ENCODE measurements at regions not wholly inside any gene's neighbourhood (a gene's known extent, or its start where the extent isn't known, plus 50 kb on each side); places are given as distances from the start of the nearest gene placed in this dataset.

DNA sequence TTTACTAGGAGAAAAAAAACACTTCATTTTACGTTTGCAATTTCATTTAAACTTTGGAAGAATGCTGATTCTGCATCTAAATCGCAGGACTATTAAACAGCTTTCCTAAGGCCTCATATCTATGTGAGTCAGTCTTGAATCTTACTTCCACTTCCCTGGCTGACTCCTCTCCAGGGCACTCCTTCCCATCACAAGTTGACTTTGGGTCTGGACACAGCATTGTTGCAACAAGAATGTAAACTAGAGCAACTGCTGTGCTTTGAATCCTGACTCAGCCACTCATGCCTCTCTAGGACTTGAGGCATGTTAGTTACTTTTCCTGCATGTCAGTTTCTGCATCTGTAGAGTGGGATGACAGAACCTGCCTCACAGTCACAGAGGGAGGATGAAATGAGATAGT, 413.8 kb downstream of the FAT4 start:
- TF ChIP-seq, protein P1, sequence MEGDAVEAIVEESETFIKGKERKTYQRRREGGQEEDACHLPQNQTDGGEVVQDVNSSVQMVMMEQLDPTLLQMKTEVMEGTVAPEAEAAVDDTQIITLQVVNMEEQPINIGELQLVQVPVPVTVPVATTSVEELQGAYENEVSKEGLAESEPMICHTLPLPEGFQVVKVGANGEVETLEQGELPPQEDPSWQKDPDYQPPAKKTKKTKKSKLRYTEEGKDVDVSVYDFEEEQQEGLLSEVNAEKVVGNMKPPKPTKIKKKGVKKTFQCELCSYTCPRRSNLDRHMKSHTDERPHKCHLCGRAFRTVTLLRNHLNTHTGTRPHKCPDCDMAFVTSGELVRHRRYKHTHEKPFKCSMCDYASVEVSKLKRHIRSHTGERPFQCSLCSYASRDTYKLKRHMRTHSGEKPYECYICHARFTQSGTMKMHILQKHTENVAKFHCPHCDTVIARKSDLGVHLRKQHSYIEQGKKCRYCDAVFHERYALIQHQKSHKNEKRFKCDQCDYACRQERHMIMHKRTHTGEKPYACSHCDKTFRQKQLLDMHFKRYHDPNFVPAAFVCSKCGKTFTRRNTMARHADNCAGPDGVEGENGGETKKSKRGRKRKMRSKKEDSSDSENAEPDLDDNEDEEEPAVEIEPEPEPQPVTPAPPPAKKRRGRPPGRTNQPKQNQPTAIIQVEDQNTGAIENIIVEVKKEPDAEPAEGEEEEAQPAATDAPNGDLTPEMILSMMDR (IDR thresholded peaks at IDR 0.05) = no peak
- peak in 1 of 2 donors; percentile 12 for TF ChIP-seq POLR2AphosphoS5 (IDR thresholded peaks at IDR 0.05)
